Muscle layer of colon (tissue), 2 donors: ENCODE measurements at regions not wholly inside any gene's neighbourhood (a gene's known extent, or its start where the extent isn't known, plus 50 kb on each side); places are given as distances from the start of the nearest gene placed in this dataset.
"Not testable (repeated sequence)": the region's sequence is repeated elsewhere in the genome, so short reads cannot be mapped to it uniquely, and the experiment has no call there.

ENCODE experiments used
- H3K27ac ChIP-seq: one replicate; pipeline ENCODE4 v1.7.0; 2013; ENCODE audit warnings: low read depth, mild to moderate bottlenecking, low read length, moderate library complexity
- H3K27me3 ChIP-seq, 2 donors: one replicate each; pipeline ENCODE4 v1.7.0; 2013; ENCODE audit warnings: low read length in 2 of 2, mild to moderate bottlenecking in 2 of 2; ENCODE audit not compliant: insufficient read depth in 2 of 2, control insufficient read depth in 1 of 2
- H3K36me3 ChIP-seq: one replicate; pipeline ENCODE4 v1.7.0; 2013; ENCODE audit warnings: mild to moderate bottlenecking, low read length; ENCODE audit not compliant: insufficient read depth
- H3K4me1 ChIP-seq: one replicate; pipeline ENCODE4 v1.7.0; 2013; ENCODE audit warnings: mild to moderate bottlenecking, low read length; ENCODE audit not compliant: insufficient read depth
- H3K4me3 ChIP-seq, 2 donors: one replicate each; pipeline ENCODE4 v1.7.0; 2013; ENCODE audit warnings: low read length in 2 of 2, low read depth in 1 of 2, mild to moderate bottlenecking in 1 of 2, moderate library complexity in 1 of 2
- H3K9ac ChIP-seq: one replicate; pipeline ENCODE4 v1.7.0; 2013; ENCODE audit warnings: low read length
- H3K9me3 ChIP-seq: one replicate; pipeline ENCODE4 v1.7.0; 2013; ENCODE audit warnings: mild to moderate bottlenecking, low read length
- donor health status: abdominal sarcoma.
- donor health status: Adenocarcinoma of cecum.

- H3K9me3 ChIP-seq, H3K27me3 ChIP-seq, H3K36me3 ChIP-seq, H3K27ac ChIP-seq, H3K9ac ChIP-seq, H3K4me3 ChIP-seq, H3K4me1 ChIP-seq: not testable (repeated sequence)
These were observed 97.3 kb downstream of the TTC6 start for GRCh38 chr14:37692680-37693079.

- H3K4me3 ChIP-seq, H3K4me1 ChIP-seq, H3K9ac ChIP-seq, H3K27me3 ChIP-seq, H3K9me3 ChIP-seq, H3K27ac ChIP-seq, H3K36me3 ChIP-seq: not testable (repeated sequence)
These were observed 98.0 kb downstream of the TTC6 start for GRCh38 chr14:37693420-37693819.

GRCh38 chr14:37695866-37696265 lies 100.4 kb downstream of the TTC6 start:
- Histone ChIP-seq H3K27me3 (no peaks in the 10 kb centered on the region), H3K4me1 (no peaks in the 10 kb centered on the region), H3K4me3 (no peak overlapping the region), H3K36me3 (no peaks in the 10 kb centered on the region), H3K27ac (no peak overlapping the region), H3K9ac (no peak overlapping the region), H3K9me3 (no peaks in the 10 kb centered on the region)

GRCh38 chr14:37697489-37698121 lies 102.2 kb downstream of the TTC6 start:
- no peak overlapping the region for H3K27ac ChIP-seq
- no peaks in the 10 kb centered on the region for H3K9me3 ChIP-seq
- H3K9ac ChIP-seq, result no peak overlapping the region
- H3K4me1 ChIP-seq, result no peaks in the 10 kb centered on the region
- no peaks in the 10 kb centered on the region for H3K27me3 ChIP-seq
- H3K4me3 ChIP-seq, result no peak overlapping the region
- H3K36me3 ChIP-seq, result no peaks in the 10 kb centered on the region

- Histone ChIP-seq H3K27ac (no peak overlapping the region), H3K27me3 (no peaks in the 10 kb centered on the region), H3K4me3 (no peak overlapping the region), H3K36me3 (no peaks in the 10 kb centered on the region), H3K9ac (no peak overlapping the region), H3K9me3 (no peaks in the 10 kb centered on the region), H3K4me1 (no peaks in the 10 kb centered on the region)
These were observed 103.7 kb downstream of the TTC6 start for GRCh38 chr14:37698840-37699777.

GRCh38 chr14:37707716-37708115 lies 112.3 kb downstream of the TTC6 start:
- no peaks in the 10 kb centered on the region for H3K4me1 ChIP-seq
- no peak overlapping the region for H3K4me3 ChIP-seq
- H3K9ac ChIP-seq, result no peak overlapping the region
- H3K9me3 ChIP-seq, result no peaks in the 10 kb centered on the region
- H3K36me3 ChIP-seq, result no peaks in the 10 kb centered on the region
- H3K27me3 ChIP-seq, result no peaks in the 10 kb centered on the region
- H3K27ac ChIP-seq, result no peak overlapping the region

GRCh38 chr14:37708481-37708880 lies 113.1 kb downstream of the TTC6 start:
- Histone ChIP-seq H3K27ac (no peak overlapping the region), H3K36me3 (no peaks in the 10 kb centered on the region), H3K4me1 (no peaks in the 10 kb centered on the region), H3K4me3 (no peak overlapping the region), H3K9me3 (no peaks in the 10 kb centered on the region), H3K9ac (no peak overlapping the region), H3K27me3 (no peaks in the 10 kb centered on the region)

GRCh38 chr14:37709419-37710195 lies 114.2 kb downstream of the TTC6 start:
- H3K36me3 ChIP-seq, result no peaks in the 10 kb centered on the region
- no peak overlapping the region for H3K4me3 ChIP-seq
- H3K27ac ChIP-seq, result no peak overlapping the region
- H3K9me3 ChIP-seq, result no peaks in the 10 kb centered on the region
- no peaks in the 10 kb centered on the region for H3K4me1 ChIP-seq
- no peaks in the 10 kb centered on the region for H3K27me3 ChIP-seq
- no peak overlapping the region for H3K9ac ChIP-seq

- Histone ChIP-seq H3K36me3 (no peaks in the 10 kb centered on the region), H3K9ac (no peak overlapping the region), H3K9me3 (no peaks in the 10 kb centered on the region), H3K4me1 (no peaks in the 10 kb centered on the region), H3K4me3 (no peak overlapping the region), H3K27me3 (no peaks in the 10 kb centered on the region), H3K27ac (no peak overlapping the region)
These were observed 116.0 kb downstream of the TTC6 start for GRCh38 chr14:37711356-37711830.

GRCh38 chr14:37711831-37712475 lies 116.5 kb downstream of the TTC6 start:
- H3K27me3 ChIP-seq, result no peaks in the 10 kb centered on the region
- H3K9me3 ChIP-seq, result no peaks in the 10 kb centered on the region
- H3K4me1 ChIP-seq, result no peaks in the 10 kb centered on the region
- H3K9ac ChIP-seq, result no peak overlapping the region
- no peak overlapping the region for H3K4me3 ChIP-seq
- no peaks in the 10 kb centered on the region for H3K36me3 ChIP-seq
- no peak overlapping the region for H3K27ac ChIP-seq

- H3K9me3 ChIP-seq, H3K27me3 ChIP-seq, H3K36me3 ChIP-seq, H3K4me3 ChIP-seq, H3K9ac ChIP-seq, H3K4me1 ChIP-seq, H3K27ac ChIP-seq: not testable (repeated sequence)
These were observed 117.0 kb downstream of the TTC6 start for GRCh38 chr14:37712476-37712860.
